OCI-LY7 (cell line): ENCODE measurements at regions not wholly inside any gene's neighbourhood (a gene's known extent, or its start where the extent isn't known, plus 50 kb on each side); places are given as distances from the start of the nearest gene placed in this dataset.

Source experiments
- BruUV-seq: library from RNA; stranded (reverse); fragments of 400-500 nt; replicated peaks from 2 replicates; lab custom pipeline; 2021; lab: Mats Ljungman, UMichigan
- CTCF ChIA-PET: fragments of 300-600 bp; sonication (Branson Sonifier 250); formaldehyde crosslinking; loops from one replicate; lab custom pipeline; 2022; ENCODE audit warnings: antibody characterized with exemption; ENCODE audit not compliant: unreplicated experiment; lab: Charles Lee
- POLR2A ChIA-PET: fragments of 300-600 bp; sonication (Branson Sonifier 250); formaldehyde crosslinking; loops from one replicate; lab custom pipeline; 2022; ENCODE audit warnings: antibody characterized with exemption; lab: Charles Lee
- DNase-seq: peaks from one replicate; pipeline ENCODE4 v3.0.0-alpha.2; 2015; ENCODE audit warnings: low spot score
- H2AFZ ChIP-seq: fragments of 200-600 bp; sonication (generic), shearing (Covaris generic); 2 replicates; pipeline ENCODE4 v1.6.1; 2014; ENCODE audit warnings: mild to moderate bottlenecking, antibody characterized with exemption, low read length, moderate library complexity
- H3K27ac ChIP-seq: fragments of 200-600 bp; sonication (generic); 2 replicates; pipeline ENCODE4 v1.5.1; 2014; ENCODE audit warnings: mixed run types, low read depth, mild to moderate bottlenecking, moderate library complexity, low read length, inconsistent platforms; ENCODE audit not compliant: poor library complexity, severe bottlenecking
- H3K36me3 ChIP-seq: fragments of 200-600 bp; sonication (generic); 2 replicates; pipeline ENCODE4 v1.6.1; 2014; ENCODE audit warnings: mild to moderate bottlenecking, antibody characterized with exemption, low read length, moderate library complexity, mixed read lengths; ENCODE audit not compliant: insufficient read depth
- H3K4me1 ChIP-seq: fragments of 200-600 bp; sonication (generic); 2 replicates; pipeline ENCODE4 v1.5.1; 2014; ENCODE audit warnings: mild to moderate bottlenecking, low read length; ENCODE audit not compliant: insufficient read depth, poor library complexity, severe bottlenecking
- H3K4me2 ChIP-seq: fragments of 200-600 bp; sonication (generic); 2 replicates; pipeline ENCODE4 v1.6.1; 2014; ENCODE audit warnings: mild to moderate bottlenecking, low read length
- H3K4me3 ChIP-seq: fragments of 200-600 bp; sonication (generic); 2 replicates; pipeline ENCODE4 v1.5.1; 2014; ENCODE audit warnings: mild to moderate bottlenecking, low read depth, low read length; ENCODE audit not compliant: poor library complexity, severe bottlenecking
- H3K79me2 ChIP-seq: fragments of 200-600 bp; sonication (generic); 2 replicates; pipeline ENCODE4 v1.6.1; 2016; ENCODE audit warnings: low read depth, mild to moderate bottlenecking, low read length, moderate library complexity, mixed read lengths; ENCODE audit not compliant: insufficient read depth
- H3K9me2 ChIP-seq: fragments of 200-600 bp; sonication (generic); 2 replicates; pipeline ENCODE4 v1.6.1; 2016; ENCODE audit warnings: mild to moderate bottlenecking, low read length, mixed read lengths; ENCODE audit not compliant: insufficient read depth
- H3K9me3 ChIP-seq: fragments of 200-600 bp; sonication (generic); 2 replicates; pipeline ENCODE4 v1.6.1; 2014; ENCODE audit warnings: mild to moderate bottlenecking, mixed run types, low read length, mixed read lengths
- H4K20me1 ChIP-seq: fragments of 200-600 bp; sonication (generic); 2 replicates; pipeline ENCODE4 v1.6.1; 2014; ENCODE audit warnings: mild to moderate bottlenecking, antibody characterized with exemption, low read length, moderate library complexity, mixed read lengths; ENCODE audit not compliant: insufficient read depth
- CTCF ChIP-seq: fragments of 200-600 bp; sonication (generic); conservative IDR thresholded peaks from 2 replicates; pipeline ENCODE4 v1.5.1; 2014; ENCODE audit warnings: mild to moderate bottlenecking, antibody characterized with exemption, low read length, moderate library complexity, mixed read lengths
- EZH2phosphoT487 ChIP-seq: fragments of 200-600 bp; sonication (generic); IDR thresholded peaks from 2 replicates; pipeline ENCODE4 v1.6.1; 2018; ENCODE audit warnings: low read depth, borderline replicate concordance, mild to moderate bottlenecking, mixed run types, antibody characterized with exemption, low read length, moderate library complexity, mixed read lengths
- intact Hi-C: fragments of 100-400 bp; cut with micrococcal nuclease; formaldehyde crosslinking; loops from one replicate; pipeline ENCODE4 v1.10.0; 2022; ENCODE audit not compliant: unreplicated experiment

GRCh38 chr18:28682912-28683311 is 506.0 kb upstream of the CDH2 start:
- CTCF ChIA-PET: no interaction called here
- no TSS peak for BruUV-seq
- intact Hi-C loops: no loop called here

GRCh38 chr18:28669165-28669564 is 492.2 kb upstream of the CDH2 start:
- POLR2A ChIA-PET: no interaction called here
- Histone ChIP-seq H3K9me2 (no peaks in the 10 kb centered on the region), H3K9me3 (no peaks in the 10 kb centered on the region), H3K4me3 (no peak overlapping the region), H4K20me1 (no peaks in the 10 kb centered on the region), H2AFZ (no peak overlapping the region), H3K79me2 (no peaks in the 10 kb centered on the region), H3K27ac (no peak overlapping the region), H3K36me3 (no peaks in the 10 kb centered on the region), H3K4me1 (no peaks in the 10 kb centered on the region), H3K4me2 (no peak overlapping the region)
- CTCF ChIA-PET: no interaction called here
- no peak for TF ChIP-seq EZH2phosphoT487
- no peak for TF ChIP-seq CTCF
- no peak for DNase-seq
- intact Hi-C loops: no loop called here
- BruUV-seq: no TSS peak

More at GRCh38 chr18:28682912-28683311, 506.0 kb upstream of the CDH2 start:
- Histone ChIP-seq H3K4me3 (no peak overlapping the region), H3K36me3 (no peaks in the 10 kb centered on the region), H3K4me2 (no peak overlapping the region), H3K9me2 (no peaks in the 10 kb centered on the region), H3K27ac (no peak overlapping the region), H2AFZ (no peak overlapping the region), H3K4me1 (no peaks in the 10 kb centered on the region), H3K79me2 (no peaks in the 10 kb centered on the region), H4K20me1 (no peaks in the 10 kb centered on the region), H3K9me3 (no peaks in the 10 kb centered on the region)
- POLR2A ChIA-PET: no interaction called here
- no peak for DNase-seq
- no peak for TF ChIP-seq EZH2phosphoT487
- no peak for TF ChIP-seq CTCF

GRCh38 chr18:28666216-28666615 is 489.3 kb upstream of the CDH2 start:
- ChIA-PET CTCF (no interaction called here), POLR2A (no interaction called here)
- TF ChIP-seq CTCF (no peak), EZH2phosphoT487 (no peak)
- Histone ChIP-seq H2AFZ (no peak overlapping the region), H3K27ac (no peak overlapping the region), H3K4me1 (no peaks in the 10 kb centered on the region), H3K4me2 (no peak overlapping the region), H3K9me2 (no peaks in the 10 kb centered on the region), H4K20me1 (no peaks in the 10 kb centered on the region), H3K4me3 (no peak overlapping the region), H3K79me2 (no peaks in the 10 kb centered on the region), H3K9me3 (no peaks in the 10 kb centered on the region), H3K36me3 (no peaks in the 10 kb centered on the region)
- no TSS peak for BruUV-seq
- intact Hi-C loops: no loop called here
- no peak for DNase-seq
